Neuronal stem cell (in vitro differentiated cells): ENCODE measurements at regions not wholly inside any gene's neighbourhood (a gene's known extent, or its start where the extent isn't known, plus 50 kb on each side); places are given as distances from the start of the nearest gene placed in this dataset. TPM values are rescaled to one million over a fixed set of nuclear protein-coding genes. Genes with fewer than 3 reads are reported as not detected.
"Not testable (repeated sequence)": the region's sequence is repeated elsewhere in the genome, so short reads cannot be mapped to it uniquely, and the experiment has no call there.

ENCODE experiments used
- DNase-seq: peaks from one replicate; pipeline ENCODE4 v3.0.0-alpha.2; 2013; ENCODE audit warnings: low spot score
- H2AFZ ChIP-seq: one replicate; pipeline ENCODE4 v1.6.1; 2013; ENCODE audit warnings: mild to moderate bottlenecking, low read length, inconsistent platforms
- H2AK5ac ChIP-seq: 2 replicates; pipeline ENCODE4 v1.6.1; 2013; ENCODE audit warnings: low read depth, mild to moderate bottlenecking, inconsistent platforms, low read length, moderate library complexity, mixed read lengths
- H2BK120ac ChIP-seq: 2 replicates; pipeline ENCODE4 v1.6.1; 2013; ENCODE audit warnings: low read depth, mild to moderate bottlenecking, inconsistent platforms, low read length, moderate library complexity, mixed read lengths
- H2BK12ac ChIP-seq: one replicate; pipeline ENCODE4 v1.6.1; 2013; ENCODE audit warnings: low read length, inconsistent platforms
- H2BK15ac ChIP-seq: 2 replicates; pipeline ENCODE4 v1.6.1; 2013; ENCODE audit warnings: mild to moderate bottlenecking, low read length, inconsistent platforms, mixed read lengths
- H2BK5ac ChIP-seq: one replicate; pipeline ENCODE4 v1.6.1; 2013; ENCODE audit warnings: inconsistent platforms, mild to moderate bottlenecking, low read length, moderate library complexity
- H3K14ac ChIP-seq: one replicate; pipeline ENCODE4 v1.6.1; 2013; ENCODE audit warnings: low read length, inconsistent platforms
- H3K18ac ChIP-seq: 2 replicates; pipeline ENCODE4 v1.6.1; 2013; ENCODE audit warnings: low read length, inconsistent platforms
- H3K23ac ChIP-seq: 2 replicates; pipeline ENCODE4 v1.6.1; 2013; ENCODE audit warnings: low read depth, mild to moderate bottlenecking, mixed read lengths, low read length, inconsistent platforms; ENCODE audit not compliant: poor library complexity
- H3K27ac ChIP-seq: replicated peaks from 3 replicates; pipeline ENCODE4 v1.5.1; 2013; ENCODE audit warnings: low read length, inconsistent platforms
- H3K27me3 ChIP-seq, 3 experiments: 2 replicates each; pipeline ENCODE4 v1.6.1; 2013; ENCODE audit warnings: low read length in 3 of 3, mild to moderate bottlenecking in 2 of 3, inconsistent platforms in 1 of 3, low read depth in 1 of 3, mixed read lengths in 1 of 3, moderate library complexity in 1 of 3; ENCODE audit not compliant: control insufficient read depth in 3 of 3, insufficient read depth in 3 of 3
- H3K36me3 ChIP-seq, 2 donors: replicated peaks in 1 of 2; 2 replicates each; pipeline ENCODE4 v1.6.1; 2013; ENCODE audit warnings: low read length in 2 of 2; ENCODE audit not compliant: control insufficient read depth in 2 of 2, insufficient read depth in 2 of 2
- H3K4ac ChIP-seq: 2 replicates; pipeline ENCODE4 v1.6.1; 2013; ENCODE audit warnings: inconsistent platforms, mild to moderate bottlenecking, low read length, moderate library complexity
- H3K4me1 ChIP-seq, 2 donors: 1 replicate in 1 of 2; 2 replicates in 1 of 2; pipeline ENCODE4 v1.6.1; 2013; ENCODE audit warnings: low read length in 2 of 2, low read depth in 1 of 2; ENCODE audit not compliant: control insufficient read depth in 2 of 2, insufficient read depth in 1 of 2
- H3K4me2 ChIP-seq: one replicate; pipeline ENCODE4 v1.6.1; 2013; ENCODE audit warnings: mild to moderate bottlenecking, low read length, inconsistent platforms; ENCODE audit not compliant: insufficient read depth, poor library complexity, severe bottlenecking
- H3K4me3 ChIP-seq, 2 donors: 2 replicates each; pipeline ENCODE4 v1.5.1; 2013; ENCODE audit warnings: low read length in 2 of 2, mild to moderate bottlenecking in 2 of 2, inconsistent platforms in 1 of 2, moderate library complexity in 1 of 2
- H3K79me1 ChIP-seq: one replicate; pipeline ENCODE4 v1.6.1; 2013; ENCODE audit warnings: low read depth, mild to moderate bottlenecking, inconsistent platforms, low read length, moderate library complexity
- H3K9ac ChIP-seq: one replicate; pipeline ENCODE4 v1.6.1; 2013; ENCODE audit warnings: mild to moderate bottlenecking, low read depth, low read length, inconsistent platforms; ENCODE audit not compliant: poor library complexity
- H3K9me3 ChIP-seq, 2 donors: replicated peaks in 1 of 2; 2 replicates each; pipeline versions ENCODE3 to v1.6.1; 2013; ENCODE audit warnings: low read length in 2 of 2, mild to moderate bottlenecking in 2 of 2, inconsistent platforms in 1 of 2, low read depth in 1 of 2, mixed read lengths in 1 of 2, moderate library complexity in 1 of 2; ENCODE audit not compliant: control insufficient read depth in 2 of 2, insufficient read depth in 1 of 2
- H4K8ac ChIP-seq: one replicate; pipeline ENCODE4 v1.6.1; 2013; ENCODE audit warnings: low read depth, mild to moderate bottlenecking, inconsistent platforms, low read length, moderate library complexity
- H4K91ac ChIP-seq: one replicate; pipeline ENCODE4 v1.6.1; 2013; ENCODE audit warnings: low read length, low read depth, mild to moderate bottlenecking, inconsistent platforms; ENCODE audit not compliant: poor library complexity
- WGBS, 2 donors: extraction: QIAGEN DNeasy Blood & Tissue Kit; methylation state at CpG; one replicate each; pipeline ENCODE4 v1.1.7; 2013; ENCODE audit warnings: missing lambda C conversion rate in 2 of 2, mixed read lengths in 1 of 2; ENCODE audit not compliant: insufficient read length in 2 of 2, insufficient replicate concordance in 1 of 2; ENCODE audit errors: extremely low coverage in 2 of 2; 5-methylcytosine and 5-hydroxymethylcytosine counted together
- small RNA-seq: library from polyadenylated mRNA; stranded (forward); fragments of <200 nt; extraction: miRNeasy Mini kit (QIAGEN cat#:217004); gene quantifications from one replicate; pipeline ENCODE3, GENCODE V24; 2013; ENCODE audit not compliant: insufficient read depth

GRCh38 chr2:87692914-87693313, 55.0 kb upstream of the PLGLB2 start:
- H3K18ac ChIP-seq, H3K4ac ChIP-seq, H3K79me1 ChIP-seq, H3K14ac ChIP-seq, H3K9ac ChIP-seq, H2BK12ac ChIP-seq, H2BK120ac ChIP-seq, H2AK5ac ChIP-seq, H3K36me3 ChIP-seq, H3K9me3 ChIP-seq, H3K4me1 ChIP-seq, H3K27ac ChIP-seq, H3K23ac ChIP-seq, H4K91ac ChIP-seq, H2BK5ac ChIP-seq, H4K8ac ChIP-seq, H2BK15ac ChIP-seq, H3K4me3 ChIP-seq, H3K4me2 ChIP-seq, H2AFZ ChIP-seq, DNase-seq, H3K27me3 ChIP-seq: not testable (repeated sequence)
- no CpG with 5 or more reads among the region's 2 CpGs for WGBS, 2 donors

GRCh38 chr2:87693882-87694281, 54.0 kb upstream of the PLGLB2 start:
- H3K9me3 ChIP-seq, H3K27me3 ChIP-seq, H4K91ac ChIP-seq, H2BK5ac ChIP-seq, H3K4me2 ChIP-seq, H3K27ac ChIP-seq, H3K4me3 ChIP-seq, H3K9ac ChIP-seq, DNase-seq, H3K36me3 ChIP-seq, H2BK15ac ChIP-seq, H3K79me1 ChIP-seq, H4K8ac ChIP-seq, H3K23ac ChIP-seq, H3K4ac ChIP-seq, H3K18ac ChIP-seq, H3K4me1 ChIP-seq, H2BK120ac ChIP-seq, H2BK12ac ChIP-seq, H2AFZ ChIP-seq, H3K14ac ChIP-seq, H2AK5ac ChIP-seq: not testable (repeated sequence)
- WGBS, 2 donors = no CpG with 5 or more reads among the region's 1 CpG

GRCh38 chr2:87695596-87696323, 52.1 kb upstream of the PLGLB2 start:
- not testable (repeated sequence) for H2BK120ac ChIP-seq, H2AFZ ChIP-seq, H3K23ac ChIP-seq, H3K79me1 ChIP-seq, H3K27ac ChIP-seq, H3K4me1 ChIP-seq, H2AK5ac ChIP-seq, H2BK5ac ChIP-seq, H3K27me3 ChIP-seq, H3K36me3 ChIP-seq, H4K8ac ChIP-seq, H3K4me2 ChIP-seq, H3K9me3 ChIP-seq, DNase-seq, H3K9ac ChIP-seq, H3K4ac ChIP-seq, H3K18ac ChIP-seq, H2BK12ac ChIP-seq, H4K91ac ChIP-seq, H3K14ac ChIP-seq, H2BK15ac ChIP-seq, H3K4me3 ChIP-seq
- no CpG with 5 or more reads among the region's 9 CpGs for WGBS, 2 donors

Small RNA genes lying in the stretch of these regions (small RNA-seq; reads per million reads assigned to genes)
- not detected for gene MIR4771-1
